Neural cell (in vitro differentiated cells): ENCODE measurements at regions not wholly inside any gene's neighbourhood (a gene's known extent, or its start where the extent isn't known, plus 50 kb on each side); places are given as distances from the start of the nearest gene placed in this dataset.

ENCODE experiments used
- H2AFZ ChIP-seq: fragments of 200-600, 300-800 bp; sonication (generic), shearing (Covaris generic); 2 replicates; pipeline ENCODE4 v1.6.0; 2014; ENCODE audit warnings: low read depth, mild to moderate bottlenecking, antibody characterized with exemption, low read length, moderate library complexity
- H3F3A ChIP-seq: fragments of 200-600 bp; shearing (Covaris generic); 2 replicates; pipeline ENCODE4 v1.6.1; 2016; ENCODE audit warnings: mild to moderate bottlenecking, moderate library complexity, mixed read lengths, antibody characterized with exemption, low read length; ENCODE audit not compliant: insufficient read depth, poor library complexity, severe bottlenecking
- H3K27ac ChIP-seq: fragments of 200-600, 300-800 bp; sonication (generic), shearing (Covaris generic); 2 replicates; pipeline ENCODE4 v1.5.1; 2014; ENCODE audit warnings: mild to moderate bottlenecking, low read length, moderate library complexity
- H3K27me3 ChIP-seq: fragments of 300-800, 200-600 bp; sonication (generic), shearing (Covaris generic); 2 replicates; pipeline ENCODE4 v1.6.0; 2014; ENCODE audit warnings: mild to moderate bottlenecking, low read depth, low read length, moderate library complexity; ENCODE audit not compliant: insufficient read depth
- H3K36me3 ChIP-seq: fragments of 300-800, 200-600 bp; sonication (generic), shearing (Covaris generic); 2 replicates; pipeline ENCODE4 v1.5.1; 2014; ENCODE audit warnings: mild to moderate bottlenecking, antibody characterized with exemption, low read length, moderate library complexity; ENCODE audit not compliant: insufficient read depth
- H3K4me2 ChIP-seq: fragments of 300-800, 200-600 bp; sonication (generic), shearing (Covaris generic); 2 replicates; pipeline ENCODE4 v1.6.0; 2014; ENCODE audit warnings: mild to moderate bottlenecking, low read length
- H3K4me3 ChIP-seq: fragments of 300-800, 200-600 bp; sonication (generic), shearing (Covaris generic); 2 replicates; pipeline ENCODE4 v1.5.1; 2014; ENCODE audit warnings: mild to moderate bottlenecking, low read length, moderate library complexity
- H3K79me2 ChIP-seq: fragments of 200-600 bp; shearing (Covaris generic); replicated peaks from 2 replicates; pipeline ENCODE4 v1.6.0; 2014; ENCODE audit warnings: mild to moderate bottlenecking, low read length, moderate library complexity; ENCODE audit not compliant: insufficient read depth
- H3K9ac ChIP-seq: fragments of 300-800, 200-600 bp; sonication (generic), shearing (Covaris generic); 2 replicates; pipeline ENCODE4 v1.6.1; 2016; ENCODE audit warnings: mild to moderate bottlenecking, low read length, mixed read lengths
- H3K9me2 ChIP-seq: fragments of 200-600 bp; shearing (Covaris generic); 2 replicates; pipeline ENCODE4 v1.6.1; 2016; ENCODE audit warnings: mild to moderate bottlenecking, low read length, mixed read lengths; ENCODE audit not compliant: insufficient read depth
- H3K9me3 ChIP-seq: fragments of 200-600, 300-800 bp; sonication (generic), shearing (Covaris generic); 2 replicates; pipeline ENCODE4 v1.6.1; 2016; ENCODE audit warnings: mild to moderate bottlenecking, mixed run types, low read length, moderate library complexity, mixed read lengths
- H4K20me1 ChIP-seq: fragments of 200-600 bp; shearing (Covaris generic); 2 replicates; pipeline ENCODE4 v1.6.1; 2016; ENCODE audit warnings: mild to moderate bottlenecking, mixed run types; ENCODE audit not compliant: insufficient read depth
- EP300 ChIP-seq: fragments of 450-650 bp; conservative IDR thresholded peaks from 2 replicates; pipeline ENCODE4 v1.6.1; 2014; ENCODE audit warnings: antibody characterized with exemption, mild to moderate bottlenecking, moderate library complexity; ENCODE audit not compliant: poor library complexity, severe bottlenecking
- EZH2 ChIP-seq: fragments of 200-600, 300-800 bp; shearing (Covaris generic), sonication (generic); IDR thresholded peaks from 2 replicates; pipeline ENCODE4 v1.6.1; 2014; ENCODE audit warnings: antibody characterized with exemption, low read length, borderline replicate concordance, mild to moderate bottlenecking; ENCODE audit not compliant: insufficient read depth, poor library complexity, severe bottlenecking
- MXI1 ChIP-seq: fragments of 450-650 bp; conservative IDR thresholded peaks from 2 replicates; pipeline ENCODE4 v1.6.1; 2014; ENCODE audit warnings: antibody characterized with exemption, mild to moderate bottlenecking; ENCODE audit not compliant: poor library complexity, severe bottlenecking
- POLR2AphosphoS5 ChIP-seq: IDR thresholded peaks from 2 replicates; pipeline ENCODE4 v1.6.1; 2012
- RAD21 ChIP-seq: fragments of 450-650 bp; conservative IDR thresholded peaks from 2 replicates; pipeline ENCODE4 v1.6.1; 2014; ENCODE audit warnings: antibody characterized with exemption, mild to moderate bottlenecking, moderate library complexity
- SMC3 ChIP-seq: fragments of 450-650 bp; conservative IDR thresholded peaks from 2 replicates; pipeline ENCODE4 v1.6.1; 2014; ENCODE audit warnings: antibody characterized with exemption, mild to moderate bottlenecking, moderate library complexity; ENCODE audit not compliant: poor library complexity
- TAF1 ChIP-seq: IDR thresholded peaks from 2 replicates; pipeline ENCODE4 v1.6.1; 2012; ENCODE audit warnings: low read depth
- TF ChIP-seq, protein P1 (sequence below): fragments of 450-650 bp; IDR thresholded peaks from 2 replicates; pipeline ENCODE4 v1.5.1; 2014; ENCODE audit warnings: antibody characterized with exemption, mild to moderate bottlenecking, moderate library complexity; ENCODE audit not compliant: poor library complexity, severe bottlenecking
- TF ChIP-seq, protein P2 (sequence below): IDR thresholded peaks from 2 replicates; pipeline ENCODE4 v1.6.1; 2012; ENCODE audit warnings: borderline replicate concordance

DNA sequence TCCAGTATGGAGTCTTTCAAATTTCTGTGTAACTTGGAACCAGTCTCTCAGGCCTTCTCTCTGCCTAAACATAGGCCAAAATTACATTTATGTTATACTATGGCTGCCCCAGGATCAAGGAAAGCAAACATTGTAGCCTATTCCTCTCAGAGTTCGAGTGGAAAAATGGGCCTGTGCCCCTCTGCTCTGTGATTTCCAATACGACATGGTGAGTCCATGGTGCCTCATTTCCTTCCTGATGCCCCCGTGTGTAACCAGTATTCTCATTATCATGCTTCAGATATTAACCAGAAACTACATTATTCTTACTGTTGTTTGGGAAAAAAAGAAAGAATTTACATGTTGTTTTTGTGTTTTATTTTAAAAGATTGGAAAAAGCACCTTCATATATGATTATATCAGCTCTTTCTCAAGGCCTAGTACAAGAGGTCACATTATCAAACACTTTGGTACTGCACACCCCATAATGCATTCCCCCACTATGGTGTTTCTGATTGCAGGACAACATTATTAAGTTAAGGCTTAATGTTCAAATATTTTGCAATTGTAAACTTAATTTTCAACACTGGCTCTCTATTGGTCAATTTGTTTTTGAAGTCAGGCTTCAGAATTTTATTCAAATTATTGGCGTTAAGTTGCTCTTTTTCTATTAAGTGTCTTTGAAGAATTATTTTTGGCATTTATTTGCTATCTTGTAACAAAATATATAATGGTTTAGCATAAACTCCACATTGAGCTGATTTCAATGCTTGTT is 151.8 kb upstream of the SLC27A6 start:
- Histone ChIP-seq H3F3A (no peaks in the 10 kb centered on the region), H3K9me3 (no peaks in the 10 kb centered on the region), H3K4me2 (no peak overlapping the region)

DNA sequence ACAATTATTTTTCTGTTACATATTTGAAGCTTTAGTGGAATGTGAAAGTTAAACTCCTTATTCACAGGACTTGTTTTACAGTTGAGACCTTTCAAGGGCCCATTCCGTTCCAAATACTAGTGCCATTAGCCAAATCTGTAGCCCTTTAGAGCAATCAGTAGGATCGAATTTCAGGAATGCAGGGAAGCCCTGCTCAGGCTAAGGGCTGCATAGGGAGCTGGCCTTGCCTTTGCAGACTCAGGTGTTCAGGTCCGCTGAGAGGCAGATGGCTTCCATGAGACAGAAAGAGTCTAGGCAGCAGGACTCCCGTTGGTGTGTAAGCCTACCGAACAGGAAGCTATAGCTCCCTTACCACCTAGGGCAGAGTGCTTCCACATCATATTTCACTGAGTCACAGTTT is 150.1 kb upstream of the SLC27A6 start:
- no peak overlapping the region for H3K4me3 ChIP-seq
- no peaks in the 10 kb centered on the region for H3K79me2 ChIP-seq
- H3K27ac ChIP-seq: no peak overlapping the region
- H3K9ac ChIP-seq: no peak overlapping the region
- TF ChIP-seq SMC3 (no peak), RAD21 (no peak), MXI1 (no peak), EZH2 (no peak), POLR2AphosphoS5 (no peak), TAF1 (no peak), EP300 (no peak)
- TF ChIP-seq, protein P1, sequence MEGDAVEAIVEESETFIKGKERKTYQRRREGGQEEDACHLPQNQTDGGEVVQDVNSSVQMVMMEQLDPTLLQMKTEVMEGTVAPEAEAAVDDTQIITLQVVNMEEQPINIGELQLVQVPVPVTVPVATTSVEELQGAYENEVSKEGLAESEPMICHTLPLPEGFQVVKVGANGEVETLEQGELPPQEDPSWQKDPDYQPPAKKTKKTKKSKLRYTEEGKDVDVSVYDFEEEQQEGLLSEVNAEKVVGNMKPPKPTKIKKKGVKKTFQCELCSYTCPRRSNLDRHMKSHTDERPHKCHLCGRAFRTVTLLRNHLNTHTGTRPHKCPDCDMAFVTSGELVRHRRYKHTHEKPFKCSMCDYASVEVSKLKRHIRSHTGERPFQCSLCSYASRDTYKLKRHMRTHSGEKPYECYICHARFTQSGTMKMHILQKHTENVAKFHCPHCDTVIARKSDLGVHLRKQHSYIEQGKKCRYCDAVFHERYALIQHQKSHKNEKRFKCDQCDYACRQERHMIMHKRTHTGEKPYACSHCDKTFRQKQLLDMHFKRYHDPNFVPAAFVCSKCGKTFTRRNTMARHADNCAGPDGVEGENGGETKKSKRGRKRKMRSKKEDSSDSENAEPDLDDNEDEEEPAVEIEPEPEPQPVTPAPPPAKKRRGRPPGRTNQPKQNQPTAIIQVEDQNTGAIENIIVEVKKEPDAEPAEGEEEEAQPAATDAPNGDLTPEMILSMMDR: no peak
- TF ChIP-seq, protein P2, sequence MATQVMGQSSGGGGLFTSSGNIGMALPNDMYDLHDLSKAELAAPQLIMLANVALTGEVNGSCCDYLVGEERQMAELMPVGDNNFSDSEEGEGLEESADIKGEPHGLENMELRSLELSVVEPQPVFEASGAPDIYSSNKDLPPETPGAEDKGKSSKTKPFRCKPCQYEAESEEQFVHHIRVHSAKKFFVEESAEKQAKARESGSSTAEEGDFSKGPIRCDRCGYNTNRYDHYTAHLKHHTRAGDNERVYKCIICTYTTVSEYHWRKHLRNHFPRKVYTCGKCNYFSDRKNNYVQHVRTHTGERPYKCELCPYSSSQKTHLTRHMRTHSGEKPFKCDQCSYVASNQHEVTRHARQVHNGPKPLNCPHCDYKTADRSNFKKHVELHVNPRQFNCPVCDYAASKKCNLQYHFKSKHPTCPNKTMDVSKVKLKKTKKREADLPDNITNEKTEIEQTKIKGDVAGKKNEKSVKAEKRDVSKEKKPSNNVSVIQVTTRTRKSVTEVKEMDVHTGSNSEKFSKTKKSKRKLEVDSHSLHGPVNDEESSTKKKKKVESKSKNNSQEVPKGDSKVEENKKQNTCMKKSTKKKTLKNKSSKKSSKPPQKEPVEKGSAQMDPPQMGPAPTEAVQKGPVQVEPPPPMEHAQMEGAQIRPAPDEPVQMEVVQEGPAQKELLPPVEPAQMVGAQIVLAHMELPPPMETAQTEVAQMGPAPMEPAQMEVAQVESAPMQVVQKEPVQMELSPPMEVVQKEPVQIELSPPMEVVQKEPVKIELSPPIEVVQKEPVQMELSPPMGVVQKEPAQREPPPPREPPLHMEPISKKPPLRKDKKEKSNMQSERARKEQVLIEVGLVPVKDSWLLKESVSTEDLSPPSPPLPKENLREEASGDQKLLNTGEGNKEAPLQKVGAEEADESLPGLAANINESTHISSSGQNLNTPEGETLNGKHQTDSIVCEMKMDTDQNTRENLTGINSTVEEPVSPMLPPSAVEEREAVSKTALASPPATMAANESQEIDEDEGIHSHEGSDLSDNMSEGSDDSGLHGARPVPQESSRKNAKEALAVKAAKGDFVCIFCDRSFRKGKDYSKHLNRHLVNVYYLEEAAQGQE: no peak
- no peaks in the 10 kb centered on the region for H3F3A ChIP-seq
- no peaks in the 10 kb centered on the region for H3K27me3 ChIP-seq
- no peak overlapping the region for H3K4me2 ChIP-seq
- no peaks in the 10 kb centered on the region for H3K9me2 ChIP-seq
- H3K9me3 ChIP-seq: no peaks in the 10 kb centered on the region
- no peaks in the 10 kb centered on the region for H3K36me3 ChIP-seq
- no peaks in the 10 kb centered on the region for H4K20me1 ChIP-seq
- H2AFZ ChIP-seq: no peak overlapping the region

More for the DNA sequence above, 151.8 kb upstream of the SLC27A6 start:
- Histone ChIP-seq H3K9me2 (no peaks in the 10 kb centered on the region), H3K36me3 (no peaks in the 10 kb centered on the region), H3K4me3 (no peak overlapping the region), H3K79me2 (no peaks in the 10 kb centered on the region), H3K27me3 (no peaks in the 10 kb centered on the region), H2AFZ (no peak overlapping the region), H4K20me1 (no peaks in the 10 kb centered on the region), H3K27ac (no peak overlapping the region), H3K9ac (no peak overlapping the region)
- TF ChIP-seq EP300 (no peak), SMC3 (no peak)
